Urinary bladder (tissue), 3 donors: ENCODE measurements at regions not wholly inside any gene's neighbourhood (a gene's known extent, or its start where the extent isn't known, plus 50 kb on each side); places are given as distances from the start of the nearest gene placed in this dataset.

Experiments
- DNase-seq: peaks from one replicate; pipeline ENCODE4 v3.0.0-alpha.2; 2015; ENCODE audit errors: extremely low spot score
- H3K27ac ChIP-seq: one replicate; pipeline ENCODE4 v1.5.1; 2013; ENCODE audit warnings: low read depth, mild to moderate bottlenecking, moderate library complexity
- H3K36me3 ChIP-seq: one replicate; pipeline ENCODE4 v1.6.1; 2013; ENCODE audit warnings: mild to moderate bottlenecking, moderate library complexity; ENCODE audit not compliant: insufficient read depth
- H3K4me1 ChIP-seq: one replicate; pipeline ENCODE4 v1.6.1; 2013; ENCODE audit warnings: mild to moderate bottlenecking, moderate library complexity; ENCODE audit not compliant: insufficient read depth
- H3K4me3 ChIP-seq: one replicate; pipeline ENCODE4 v1.5.1; 2013; ENCODE audit warnings: low read depth, low read length
- WGBS: extraction: QIAGEN DNeasy Blood & Tissue Kit; methylation state at CpG from one replicate; pipeline ENCODE4 v1.1.7; 2013; 5-methylcytosine and 5-hydroxymethylcytosine counted together
- donor health status: healthy with polysubstance abuse.
- donor health status: healthy.

DNA sequence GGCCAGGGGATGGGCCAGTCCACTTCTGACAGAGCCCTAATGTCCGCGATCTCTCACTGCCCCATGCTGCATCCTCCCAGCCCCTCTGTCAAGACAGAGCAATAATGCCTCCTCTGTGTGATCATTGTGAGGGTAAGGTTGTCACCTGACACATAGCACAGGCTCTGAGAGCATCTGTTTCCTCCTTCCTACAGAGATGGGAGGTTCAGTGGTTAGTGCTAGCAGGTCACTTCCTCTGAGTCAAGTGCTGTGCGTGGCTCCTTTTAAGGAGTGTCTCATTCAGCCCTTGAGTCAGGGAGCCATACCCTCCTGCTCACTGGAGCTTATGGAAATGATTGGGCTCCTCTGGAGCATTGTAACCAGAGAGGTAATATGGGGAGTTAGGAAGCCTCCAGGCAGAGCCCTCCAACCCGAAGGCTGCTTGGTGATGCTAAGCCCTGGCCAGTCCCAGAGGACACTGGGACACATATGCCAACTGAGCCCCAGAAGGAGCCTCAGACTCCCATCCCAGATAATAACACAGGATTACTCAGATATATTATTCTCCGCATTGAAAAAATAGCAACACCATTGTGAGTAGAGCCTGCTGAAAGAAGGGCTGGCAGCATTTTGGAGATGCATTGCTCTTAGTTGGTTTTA is 189.0 kb downstream of the GALNT1 start:
- Histone ChIP-seq H3K4me1 (no peaks in the 10 kb centered on the region), H3K4me3 (no peak overlapping the region), H3K36me3 (no peaks in the 10 kb centered on the region), H3K27ac (no peak overlapping the region)
- 63% methylated on average over 5 of the region's 5 CpGs for WGBS
- DNase-seq = no peak

DNA sequence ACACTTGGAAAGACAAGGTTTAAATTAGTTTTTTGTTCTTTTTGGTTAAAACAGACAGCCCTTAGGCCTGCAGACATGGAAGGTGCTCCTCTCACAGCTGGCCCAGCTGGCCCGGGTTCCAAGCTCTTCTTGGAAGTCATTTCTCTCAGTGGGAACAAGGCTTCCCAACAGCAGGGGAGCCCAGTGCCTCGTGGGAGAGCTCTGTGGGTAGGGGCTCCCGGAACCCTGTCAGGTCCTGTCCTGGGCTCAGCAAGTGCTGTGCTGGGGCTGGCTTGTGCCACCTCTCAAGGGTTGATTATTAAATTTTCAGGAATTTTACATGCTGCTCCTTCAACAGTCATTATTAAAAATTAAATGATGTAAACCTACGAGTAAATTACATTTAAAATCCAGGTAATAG is 189.6 kb downstream of the GALNT1 start:
- no peak overlapping the region for H3K4me3 ChIP-seq
- no peak overlapping the region for H3K27ac ChIP-seq
- no peaks in the 10 kb centered on the region for H3K36me3 ChIP-seq
- H3K4me1 ChIP-seq = no peaks in the 10 kb centered on the region
- no peak for DNase-seq
- 79% methylated on average over 4 of the region's 4 CpGs for WGBS

DNA sequence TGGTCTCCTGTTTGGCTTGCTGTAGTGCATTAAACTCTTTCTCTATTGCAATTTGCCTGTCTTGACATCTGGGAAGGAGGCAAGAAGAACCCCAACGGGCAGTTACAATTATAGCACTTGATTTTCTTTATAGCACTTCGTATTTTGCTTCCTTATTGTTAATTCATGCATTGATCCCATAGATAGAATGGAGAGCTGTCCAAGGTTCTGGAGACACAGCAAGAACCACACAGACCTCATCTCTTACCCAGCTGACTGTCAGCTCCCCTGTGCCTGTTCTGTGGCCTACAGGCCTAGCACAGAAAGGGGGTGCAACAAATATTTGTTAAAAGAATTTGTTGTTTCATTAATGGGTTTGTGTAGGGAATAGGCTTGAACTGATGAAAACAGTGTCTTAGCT is 194.3 kb downstream of the GALNT1 start:
- WGBS = 41% methylated on average over 2 of the region's 2 CpGs
- no peak overlapping the region for H3K4me3 ChIP-seq
- H3K36me3 ChIP-seq = no peaks in the 10 kb centered on the region
- H3K4me1 ChIP-seq = no peaks in the 10 kb centered on the region
- DNase-seq = no peak
- H3K27ac ChIP-seq = no peak overlapping the region

DNA sequence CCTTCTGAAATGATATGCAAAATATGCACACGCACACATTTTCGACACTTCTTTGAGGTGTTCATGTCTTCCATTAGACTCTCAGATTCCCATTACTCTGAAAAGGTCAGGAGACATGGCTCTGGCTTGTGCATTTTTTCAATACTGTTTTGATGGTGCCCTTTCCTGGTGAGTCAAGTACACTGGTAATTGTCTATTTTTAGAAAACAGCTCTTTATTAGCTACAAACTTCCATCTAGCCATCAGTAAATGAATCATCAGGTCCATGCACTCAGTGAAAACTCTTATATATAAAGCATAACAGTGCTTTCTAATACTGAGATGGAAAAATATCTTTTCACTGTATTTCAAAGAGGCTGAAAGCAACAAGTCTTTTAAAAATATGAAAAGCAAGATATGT is 194.9 kb downstream of the GALNT1 start:
- DNase-seq = no peak
- Histone ChIP-seq H3K27ac (no peak overlapping the region), H3K36me3 (no peaks in the 10 kb centered on the region), H3K4me1 (no peaks in the 10 kb centered on the region), H3K4me3 (no peak overlapping the region)
- WGBS = 94% methylated on average over 2 of the region's 2 CpGs

DNA sequence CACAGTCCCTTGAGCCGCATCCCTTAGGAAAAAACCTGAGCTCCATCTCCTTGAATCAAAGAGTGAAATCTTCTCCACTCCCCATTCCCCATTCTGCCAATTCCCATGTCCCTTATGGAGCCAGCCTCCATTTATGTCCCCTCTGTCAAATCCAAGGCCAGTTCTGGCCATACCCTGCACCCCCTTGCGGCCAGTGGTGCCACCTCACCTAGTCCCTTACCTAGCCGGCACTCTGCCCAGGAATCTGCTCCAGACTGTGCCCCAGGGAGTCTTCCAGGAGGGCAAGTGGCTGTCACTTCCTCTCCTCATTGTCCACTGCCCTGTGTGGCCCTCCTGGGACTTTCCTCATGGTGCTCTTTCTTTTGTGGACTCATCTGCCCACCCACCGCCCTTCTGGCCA is 195.4 kb upstream of the RMP24 start:
- no peaks in the 10 kb centered on the region for H3K36me3 ChIP-seq
- 79% methylated on average over 4 of the region's 4 CpGs for WGBS
- no peak overlapping the region for H3K27ac ChIP-seq

DNA sequence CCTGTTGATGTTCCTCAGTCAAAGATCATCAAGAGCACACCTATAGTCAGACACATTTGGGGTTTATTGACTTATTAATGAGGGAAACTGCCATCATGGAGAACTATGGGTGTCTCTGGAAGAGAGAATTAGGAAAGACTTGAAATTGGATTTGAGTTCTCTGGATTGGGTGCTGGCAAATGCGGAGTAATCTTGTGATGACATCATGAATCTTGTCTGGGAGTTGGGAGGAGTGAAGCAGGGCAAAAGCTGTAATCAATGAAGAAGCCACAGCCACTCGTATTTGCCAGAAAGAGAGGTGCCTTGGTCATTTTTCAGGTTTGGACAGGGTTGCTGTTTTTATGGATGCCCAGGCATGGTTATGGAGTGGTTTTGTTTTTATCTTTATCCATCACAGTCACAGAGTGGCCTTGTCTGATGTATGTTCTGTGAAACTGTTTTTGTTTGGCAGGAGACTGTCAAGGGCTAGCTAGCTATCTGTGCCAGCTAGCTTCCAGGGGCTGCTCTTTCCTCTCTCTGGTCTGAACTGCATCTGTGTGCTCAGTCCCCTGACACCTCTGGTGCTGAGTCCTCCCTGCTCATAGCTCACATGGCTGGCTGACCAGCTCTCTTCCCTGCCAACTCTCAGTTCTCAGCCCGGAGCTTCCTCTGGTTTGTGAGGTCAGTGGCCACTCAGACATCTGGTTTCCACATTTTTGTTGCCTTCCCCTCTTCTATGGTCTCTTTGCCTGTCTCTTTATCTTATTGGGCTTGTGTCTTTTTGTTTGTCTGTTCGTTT is 193.4 kb upstream of the RMP24 start:
- H3K4me3 ChIP-seq = no peak overlapping the region
- H3K27ac ChIP-seq = no peak overlapping the region
- WGBS = 62% methylated on average over 4 of the region's 4 CpGs
- H3K4me1 ChIP-seq = no peaks in the 10 kb centered on the region
- no peaks in the 10 kb centered on the region for H3K36me3 ChIP-seq
- DNase-seq = no peak

More for the DNA sequence above, 195.4 kb upstream of the RMP24 start:
- no peak overlapping the region for H3K4me3 ChIP-seq
- DNase-seq = no peak
- H3K4me1 ChIP-seq = no peaks in the 10 kb centered on the region

DNA sequence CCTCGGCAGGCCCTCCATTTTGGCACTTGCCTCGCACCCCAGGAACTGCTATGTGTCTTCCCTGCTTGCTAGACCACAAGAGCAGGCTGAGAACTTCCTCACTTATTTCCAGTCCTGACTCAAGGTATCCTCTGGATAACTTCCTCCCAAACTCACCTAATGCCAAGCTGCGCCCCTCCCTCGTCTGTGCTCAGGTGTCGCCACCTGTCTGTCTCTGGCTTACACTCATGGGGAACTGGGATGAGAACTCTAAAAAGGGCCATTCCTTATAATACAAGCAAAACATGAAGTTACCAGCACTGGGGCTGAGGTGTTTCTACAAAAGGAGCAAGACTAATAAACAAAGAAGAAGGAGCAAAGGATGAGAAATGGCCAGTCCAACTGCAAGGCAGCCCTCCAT is 191.5 kb upstream of the RMP24 start:
- Histone ChIP-seq H3K4me1 (no peaks in the 10 kb centered on the region), H3K4me3 (no peak overlapping the region), H3K27ac (no peak overlapping the region), H3K36me3 (no peaks in the 10 kb centered on the region)
- DNase-seq = no peak
- 86% methylated on average over 5 of the region's 5 CpGs for WGBS

DNA sequence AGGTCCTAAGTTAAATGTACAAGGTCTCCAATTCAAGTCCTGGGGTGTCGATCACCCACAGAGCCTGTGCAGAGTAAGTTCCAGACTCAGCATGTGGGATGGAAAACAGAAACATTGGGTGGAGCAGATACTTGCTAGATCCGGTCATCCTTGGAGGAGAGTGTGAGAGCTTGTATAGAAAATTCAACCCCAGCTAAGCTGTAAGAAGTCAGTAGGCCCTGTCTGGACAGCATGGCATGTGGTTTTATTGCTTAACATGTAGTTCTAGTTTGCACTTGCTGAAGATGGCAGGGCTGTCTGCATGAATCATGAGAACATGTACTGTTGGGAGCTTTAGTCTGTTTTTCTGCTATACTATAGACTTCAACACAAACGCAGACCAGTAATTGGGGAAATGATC is 189.6 kb upstream of the RMP24 start:
- 82% methylated on average over 3 of the region's 3 CpGs for WGBS
- Histone ChIP-seq H3K27ac (no peak overlapping the region), H3K36me3 (no peaks in the 10 kb centered on the region), H3K4me3 (no peak overlapping the region), H3K4me1 (no peaks in the 10 kb centered on the region)
- DNase-seq = no peak

DNA sequence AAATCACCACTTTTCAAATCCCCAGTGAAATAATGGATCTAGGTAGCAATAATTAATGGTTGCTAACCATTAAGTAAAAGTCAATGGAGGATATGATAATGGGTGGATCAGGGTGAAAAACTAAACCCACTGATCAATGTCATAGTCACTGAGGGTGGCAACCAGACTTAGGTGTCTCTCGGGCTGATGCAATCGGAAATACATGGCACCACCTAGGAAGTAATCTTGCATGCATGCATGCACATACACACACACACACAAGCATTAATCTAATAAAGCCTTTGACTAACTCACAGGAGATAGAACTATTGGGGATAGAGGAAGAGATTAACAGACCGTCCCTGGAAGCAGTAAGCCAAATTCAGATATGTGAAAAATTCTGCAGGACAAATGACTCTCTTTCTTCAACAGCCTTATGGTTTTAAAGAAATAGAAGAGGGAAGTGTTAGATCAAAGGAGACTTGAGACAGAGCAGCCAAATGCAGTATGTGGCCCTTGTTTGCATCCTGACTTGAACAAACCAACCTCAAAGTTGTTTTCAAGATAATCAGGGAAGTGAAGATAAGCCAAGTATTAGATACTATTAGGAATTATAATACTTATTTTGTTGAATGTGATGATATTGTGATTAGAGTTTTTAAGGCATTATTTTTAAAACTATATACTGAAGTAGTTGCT is 186.0 kb upstream of the RMP24 start:
- 76% methylated on average over 3 of the region's 3 CpGs for WGBS
- DNase-seq = no peak
- no peaks in the 10 kb centered on the region for H3K36me3 ChIP-seq
- no peaks in the 10 kb centered on the region for H3K4me1 ChIP-seq
- H3K4me3 ChIP-seq = no peak overlapping the region
- no peak overlapping the region for H3K27ac ChIP-seq

DNA sequence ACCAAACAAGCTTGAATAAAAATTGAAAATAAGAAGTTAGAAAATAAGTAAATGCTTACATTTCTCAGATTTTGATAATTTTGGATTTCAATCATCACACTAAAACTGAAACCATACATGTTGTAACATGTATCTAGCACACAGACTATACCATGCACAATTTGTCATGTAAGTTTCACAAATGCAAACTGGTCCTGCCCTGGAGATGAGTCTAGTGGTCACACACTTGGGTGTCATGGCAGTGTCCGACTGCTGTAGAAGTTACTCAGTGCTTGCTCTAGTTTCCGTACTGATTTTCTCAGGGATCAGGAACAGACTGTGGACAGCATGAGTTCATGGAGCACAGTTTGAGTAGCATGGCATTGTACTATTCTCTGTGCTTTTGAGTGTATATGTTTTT is 182.9 kb upstream of the RMP24 start:
- no peak for DNase-seq
- H3K36me3 ChIP-seq = no peaks in the 10 kb centered on the region
- no peak overlapping the region for H3K27ac ChIP-seq
- WGBS = 94% methylated on average over 2 of the region's 2 CpGs
- H3K4me3 ChIP-seq = no peak overlapping the region
- no peaks in the 10 kb centered on the region for H3K4me1 ChIP-seq

DNA sequence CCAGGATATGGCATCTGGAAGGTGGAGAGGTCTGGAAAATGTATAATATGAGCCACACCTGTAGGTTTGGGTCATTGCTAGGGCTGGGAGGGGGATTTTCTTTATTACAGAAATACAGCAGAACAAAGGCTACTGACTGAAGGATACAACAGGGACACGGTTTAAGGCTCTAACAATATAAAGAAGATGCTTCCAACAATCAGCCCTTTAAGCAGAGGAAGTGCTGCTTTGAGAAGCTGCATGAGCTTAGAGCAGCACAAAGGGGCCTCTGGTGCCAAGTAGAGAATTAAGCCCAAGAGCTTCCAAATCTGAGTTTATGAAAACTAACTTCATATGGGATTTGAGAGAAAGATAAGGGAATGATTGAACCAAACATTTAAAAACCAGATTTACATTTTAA is 174.5 kb upstream of the RMP24 start:
- DNase-seq = no peak
- WGBS = 9% methylated on average over 1 of the region's 1 CpG
- Histone ChIP-seq H3K4me3 (no peak overlapping the region), H3K36me3 (no peaks in the 10 kb centered on the region), H3K4me1 (no peaks in the 10 kb centered on the region), H3K27ac (no peak overlapping the region)

DNA sequence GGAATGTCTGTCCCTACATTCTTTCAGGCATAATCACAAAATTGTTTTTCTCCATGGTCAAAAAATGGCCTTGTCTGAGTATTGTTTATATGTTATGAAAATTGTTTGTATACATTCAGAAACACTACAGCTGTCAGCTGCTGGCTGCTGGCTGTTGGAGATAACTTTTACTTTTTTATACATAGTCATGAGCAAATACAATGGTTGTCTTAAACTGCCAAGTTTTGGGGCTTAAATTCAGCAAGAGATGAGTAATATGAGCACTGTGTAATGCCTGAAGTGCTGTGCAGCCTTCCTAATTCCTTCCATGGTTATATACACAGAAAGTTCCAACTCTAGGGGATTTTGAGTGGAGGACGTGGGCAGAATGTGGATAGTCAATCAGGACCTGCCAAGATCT is 168.9 kb upstream of the RMP24 start:
- Histone ChIP-seq H3K27ac (no peak overlapping the region), H3K4me1 (no peaks in the 10 kb centered on the region), H3K4me3 (no peak overlapping the region), H3K36me3 (no peaks in the 10 kb centered on the region)
- WGBS = 35% methylated on average over 1 of the region's 1 CpG
- no peak for DNase-seq

DNA sequence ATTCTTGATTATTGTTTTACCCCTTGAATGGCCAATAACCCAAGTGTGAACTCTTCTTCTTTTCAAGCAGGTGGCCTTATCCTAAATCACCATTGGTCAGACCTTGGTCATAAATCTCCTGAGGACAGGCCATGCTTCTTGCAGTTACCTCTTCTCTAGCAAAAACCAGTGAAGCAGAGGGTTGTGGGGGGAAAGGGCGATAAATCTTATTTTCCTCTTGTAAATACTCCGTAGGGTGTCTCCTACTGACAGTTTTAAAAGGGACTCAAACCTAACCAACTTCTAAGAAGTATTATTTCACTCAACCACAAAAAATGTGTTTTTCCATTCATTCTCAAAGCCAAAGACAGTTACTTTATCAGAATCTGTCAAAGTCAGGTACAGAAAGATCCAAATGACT is 168.1 kb upstream of the RMP24 start:
- Histone ChIP-seq H3K36me3 (no peaks in the 10 kb centered on the region), H3K4me3 (no peak overlapping the region), H3K27ac (no peak overlapping the region), H3K4me1 (no peaks in the 10 kb centered on the region)
- DNase-seq = no peak
- WGBS = 87% methylated on average over 2 of the region's 2 CpGs

DNA sequence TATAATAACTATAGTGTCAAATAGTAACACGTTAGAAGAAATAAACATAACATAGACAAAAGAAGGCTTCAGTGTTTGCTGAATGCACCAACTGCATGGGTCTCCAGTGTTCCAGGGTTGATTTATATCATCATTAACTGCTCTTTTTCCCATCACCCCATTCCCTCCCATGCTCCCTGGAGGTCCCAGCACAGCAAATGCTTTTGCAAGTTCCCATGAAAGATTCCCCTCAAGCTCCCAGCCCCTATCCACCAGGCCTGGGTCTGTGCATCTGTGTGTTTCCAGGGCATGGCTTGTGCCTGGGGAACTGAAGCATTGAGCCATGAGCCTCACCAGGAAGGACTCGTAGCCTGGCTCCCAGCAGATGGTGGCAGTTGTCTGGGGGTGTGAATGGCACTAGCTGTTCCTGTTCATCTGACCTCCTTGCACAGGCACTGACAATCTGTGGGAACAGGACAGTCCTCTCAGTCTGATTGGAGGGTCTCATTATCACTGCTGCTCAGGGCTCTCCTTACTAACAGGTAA is 164.6 kb upstream of the RMP24 start:
- WGBS = 67% methylated on average over 2 of the region's 2 CpGs
- Histone ChIP-seq H3K27ac (no peak overlapping the region), H3K36me3 (no peaks in the 10 kb centered on the region), H3K4me1 (no peaks in the 10 kb centered on the region), H3K4me3 (no peak overlapping the region)
- no peak for DNase-seq
